ENCODE measurements at regions not wholly inside any gene's neighbourhood (a gene's known extent, or its start where the extent isn't known, plus 50 kb on each side); places are given as distances from the start of the nearest gene placed in this dataset.
"Not testable (repeated sequence)": the region's sequence is repeated elsewhere in the genome, so short reads cannot be mapped to it uniquely, and the experiment has no call there.

GRCh38 chr9:62877552-62877951 lies 1687.7 kb downstream of the SPATA31A7 start:
- not testable (repeated sequence) for TF ChIP-seq CTCF, POLR2A, POLR2AphosphoS5, EP300 (IDR thresholded peaks at IDR 0.05)

Measured in upper lobe of left lung (tissue), 4 donors.